22Rv1 (cell line): ENCODE measurements at regions not wholly inside any gene's neighbourhood (a gene's known extent, or its start where the extent isn't known, plus 50 kb on each side); places are given as distances from the start of the nearest gene placed in this dataset.

Experiments
- CTCF ChIP-seq: fragments of 450-650 bp; IDR thresholded peaks from 2 replicates; pipeline ENCODE4 v1.5.1; 2017; ENCODE audit warnings: mild to moderate bottlenecking
- ZFX ChIP-seq: fragments of 450-650 bp; IDR thresholded peaks from 2 replicates; pipeline ENCODE4 v1.6.1; 2017; ENCODE audit warnings: antibody characterized with exemption, borderline replicate concordance

- no peak for TF ChIP-seq CTCF
- TF ChIP-seq ZFX = no peak
These were observed 570.2 kb downstream of the SLITRK1 start for GRCh38 chr13:83311886-83312577.
